ENCODE measurements at regions not wholly inside any gene's neighbourhood (a gene's known extent, or its start where the extent isn't known, plus 50 kb on each side); places are given as distances from the start of the nearest gene placed in this dataset.
A peak's percentile ranks its signal among the peaks of the same experiment; 100 is the strongest.

DNA sequence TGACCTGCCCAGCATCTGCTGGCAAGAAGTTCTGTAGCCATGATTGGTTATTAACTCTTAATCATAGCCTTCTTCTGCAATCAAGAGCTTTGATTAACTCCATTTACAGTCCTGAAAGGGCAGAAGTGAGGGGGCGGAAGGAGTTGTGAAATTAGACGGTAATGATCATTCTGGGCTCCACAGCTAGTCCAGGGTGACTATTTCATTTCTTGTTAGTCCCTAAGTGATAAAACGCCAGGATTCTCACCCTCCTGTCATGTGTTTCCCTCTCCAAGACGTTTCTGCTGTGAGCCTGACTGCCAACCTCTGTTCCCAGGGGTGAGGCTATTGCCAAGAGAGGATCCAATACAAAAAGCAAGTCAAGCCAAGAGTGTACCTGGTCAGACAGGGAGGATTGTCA lies 155.9 kb upstream of the IPO5 start:
- no peak for DNase-seq (ENCODE audit: low read depth)

DNA sequence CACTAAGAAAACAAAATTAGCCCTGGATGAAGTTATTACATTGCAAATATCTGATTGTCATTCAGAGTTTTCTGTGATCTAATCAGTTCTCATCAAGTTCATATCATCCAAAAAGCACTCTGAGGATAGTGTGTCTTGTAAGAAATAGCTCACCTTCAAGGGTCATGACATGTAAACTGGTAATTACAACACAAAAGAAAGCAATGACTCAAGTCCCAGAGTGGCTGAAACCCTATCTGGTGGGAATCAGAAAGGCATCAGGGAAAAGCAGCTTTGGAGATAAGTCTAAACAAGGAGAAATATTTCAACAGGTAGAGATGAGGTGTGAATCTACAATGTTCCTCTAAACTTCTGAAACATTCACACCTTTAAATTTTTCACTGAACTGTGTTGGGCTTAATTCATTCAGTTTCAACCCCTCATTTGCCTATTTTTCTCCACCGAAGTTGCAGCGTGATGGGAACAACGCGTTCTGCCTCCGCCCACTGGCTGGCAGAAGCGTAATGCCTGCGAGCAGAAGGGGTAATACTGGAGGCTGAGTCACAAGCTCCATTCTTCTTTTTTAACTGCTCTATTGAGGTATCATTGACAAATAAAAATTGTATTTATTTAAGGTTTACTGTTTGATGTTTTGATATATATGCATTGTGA lies 155.2 kb upstream of the IPO5 start:
- DNase-seq (ENCODE audit: low read depth), result no peak

DNA sequence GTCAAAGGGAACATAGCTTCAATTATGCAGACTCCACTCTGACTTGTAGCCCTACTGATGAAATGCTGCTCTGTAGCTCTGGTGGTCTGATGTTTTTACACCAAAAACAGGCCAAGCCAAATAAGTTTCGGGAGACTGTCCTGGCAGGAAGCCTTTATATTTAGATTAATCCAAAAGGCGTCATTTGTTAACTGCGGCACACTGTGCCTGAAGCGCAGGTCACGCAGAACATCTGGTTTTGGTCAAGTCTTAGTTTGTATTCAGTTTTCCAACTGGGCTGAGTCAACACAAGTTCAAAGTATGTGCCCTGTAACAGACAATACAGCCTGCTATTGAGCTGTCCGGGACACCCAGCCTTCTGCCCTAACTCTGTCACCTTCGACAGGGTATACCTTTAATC lies 154.6 kb upstream of the IPO5 start:
- peak; percentile 40 for DNase-seq (ENCODE audit: low read depth)

DNA sequence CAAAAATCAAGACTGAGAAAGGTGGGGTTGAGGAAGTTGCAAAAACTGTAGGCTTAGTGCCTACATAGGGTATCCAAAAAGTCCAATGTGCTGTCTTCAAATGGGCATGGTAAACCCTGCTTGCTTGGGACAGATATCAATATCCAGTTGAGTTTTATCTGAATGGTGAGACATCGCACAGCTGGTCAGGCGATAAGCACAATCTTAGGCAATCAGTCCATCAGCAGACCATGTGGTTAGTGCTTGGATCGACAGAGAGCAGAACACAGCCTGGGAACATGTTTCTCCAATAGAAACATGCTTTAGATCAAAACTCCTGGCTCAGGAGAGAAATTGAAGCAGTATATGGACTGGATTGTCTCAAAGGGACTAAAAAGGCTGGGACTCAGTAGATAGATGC lies 151.3 kb upstream of the IPO5 start:
- no peak for DNase-seq (ENCODE audit: low read depth)

DNA sequence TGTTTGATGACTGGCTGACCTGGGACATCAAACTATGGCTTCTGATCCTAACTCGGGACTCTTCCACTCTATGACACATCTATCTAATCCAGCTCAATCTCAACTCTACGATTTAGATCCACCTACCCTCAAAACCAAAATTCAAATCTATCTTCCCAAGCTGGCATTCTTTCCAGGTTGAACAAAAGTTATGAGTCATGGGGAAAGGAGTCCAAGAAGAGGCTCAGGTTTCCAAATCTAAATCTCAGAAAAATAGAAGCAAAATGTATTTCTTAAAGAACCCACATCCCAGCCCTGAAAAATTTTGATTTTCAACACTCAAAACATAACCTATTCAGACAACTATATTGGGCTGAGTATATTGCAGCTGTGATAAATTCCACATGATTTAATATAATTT lies 143.9 kb upstream of the IPO5 start:
- DNase-seq (ENCODE audit: low read depth), result no peak

DNA sequence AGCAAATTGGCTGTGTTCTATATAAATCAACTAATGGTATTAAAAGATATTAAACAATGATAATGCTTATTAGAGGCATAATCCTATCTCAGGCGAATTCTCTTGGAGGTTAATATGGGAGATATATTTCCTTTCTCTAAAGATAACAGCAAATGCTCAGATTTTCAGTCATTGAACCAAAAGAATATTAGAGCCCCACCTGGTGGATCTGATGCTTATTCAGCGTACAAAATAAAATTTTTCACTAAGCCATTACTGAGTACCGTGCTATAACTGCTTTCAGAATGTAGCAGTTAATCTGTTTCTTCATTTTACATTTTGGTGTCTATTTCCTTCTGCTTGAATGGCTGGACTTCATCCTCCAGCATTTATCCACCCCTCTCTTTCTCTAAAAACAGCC lies 143.3 kb upstream of the IPO5 start:
- peak; percentile 5 for DNase-seq (ENCODE audit: low read depth)

DNA sequence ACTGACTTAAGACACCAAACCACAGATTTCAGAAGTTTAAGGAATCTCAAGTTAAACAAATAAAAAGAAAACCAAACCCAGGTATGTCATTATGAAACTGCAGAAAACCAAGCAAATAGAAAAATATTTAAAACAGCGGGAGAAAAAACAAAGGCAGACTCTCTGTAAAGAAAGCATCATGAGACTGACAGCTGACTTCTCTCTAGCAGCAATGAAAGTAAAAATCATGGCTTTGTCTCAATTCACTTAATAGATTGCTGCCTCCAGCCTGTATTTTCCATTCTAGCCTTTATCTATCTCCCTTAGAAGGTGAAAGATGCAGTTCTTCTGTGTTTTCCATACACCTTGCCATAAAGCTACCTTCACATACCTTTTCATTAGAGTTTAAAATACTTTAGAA lies 131.1 kb upstream of the IPO5 start:
- DNase-seq (ENCODE audit: low read depth), result no peak

DNA sequence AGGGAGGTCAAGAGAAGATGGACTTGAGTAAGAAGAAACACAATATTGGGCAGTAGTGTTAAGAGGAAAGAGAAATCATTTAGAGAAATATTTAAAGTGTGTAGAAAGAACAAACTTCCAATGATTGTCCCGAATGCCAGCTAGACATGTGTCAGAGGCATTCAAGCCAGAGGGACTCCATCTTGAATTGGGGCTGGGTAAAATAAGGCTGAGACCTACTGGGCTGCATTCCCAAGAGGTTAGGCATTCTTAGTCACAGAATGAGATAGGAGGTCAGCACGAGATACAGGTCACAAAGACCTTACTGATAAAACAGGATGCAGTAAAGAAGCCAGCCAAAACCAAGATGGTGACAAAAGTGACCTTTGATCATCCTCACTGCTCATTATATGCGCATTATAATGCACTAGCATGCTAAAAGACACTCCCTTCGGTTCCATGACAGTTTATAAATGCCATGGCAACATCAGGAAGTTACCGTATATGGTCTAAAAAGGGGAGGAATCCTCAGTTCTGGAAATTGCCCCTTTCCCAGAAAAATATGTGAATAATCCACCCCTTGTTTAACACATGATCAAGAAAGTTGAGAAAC lies 127.0 kb upstream of the IPO5 start:
- no peak for DNase-seq (ENCODE audit: low read depth)

DNA sequence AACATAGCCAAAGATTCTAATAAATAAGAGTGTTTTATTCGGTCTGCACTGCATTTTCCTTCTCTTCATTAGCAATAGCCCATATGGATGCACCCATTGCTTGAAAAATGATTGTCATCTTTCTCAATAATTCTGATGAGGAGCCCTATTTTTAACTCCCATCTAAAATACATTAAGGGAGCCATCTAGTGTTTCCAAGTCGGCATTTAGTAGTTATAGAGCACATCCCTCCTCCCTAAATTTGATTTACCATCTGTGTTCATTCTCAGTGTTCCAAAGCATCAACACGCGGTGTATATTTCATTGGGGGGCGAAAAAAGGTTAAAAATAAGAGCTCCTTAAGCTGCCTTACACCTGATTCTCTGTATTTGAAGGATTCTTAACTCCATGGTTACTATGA lies 119.2 kb upstream of the IPO5 start:
- DNase-seq (ENCODE audit: low read depth), result no peak

DNA sequence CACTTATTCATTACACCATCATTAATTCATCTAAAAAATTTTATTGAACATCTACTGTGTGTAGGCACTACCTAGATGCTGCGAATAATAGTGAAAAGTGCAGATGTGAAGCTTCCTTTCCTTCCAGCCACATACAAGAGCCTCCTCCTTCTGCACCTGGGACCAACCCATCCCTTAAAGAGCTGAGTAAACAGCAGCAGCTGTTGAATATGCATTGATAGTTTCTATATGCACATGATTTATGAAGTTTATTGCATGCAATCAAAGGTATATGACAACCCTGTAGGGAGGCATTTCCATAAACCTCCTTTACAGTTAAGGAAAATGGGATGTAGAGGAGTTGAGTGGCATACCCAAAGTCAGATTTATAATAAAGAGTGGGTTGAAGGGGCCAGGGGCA lies 110.3 kb upstream of the IPO5 start:
- DNase-seq (ENCODE audit: low read depth), result no peak

DNA sequence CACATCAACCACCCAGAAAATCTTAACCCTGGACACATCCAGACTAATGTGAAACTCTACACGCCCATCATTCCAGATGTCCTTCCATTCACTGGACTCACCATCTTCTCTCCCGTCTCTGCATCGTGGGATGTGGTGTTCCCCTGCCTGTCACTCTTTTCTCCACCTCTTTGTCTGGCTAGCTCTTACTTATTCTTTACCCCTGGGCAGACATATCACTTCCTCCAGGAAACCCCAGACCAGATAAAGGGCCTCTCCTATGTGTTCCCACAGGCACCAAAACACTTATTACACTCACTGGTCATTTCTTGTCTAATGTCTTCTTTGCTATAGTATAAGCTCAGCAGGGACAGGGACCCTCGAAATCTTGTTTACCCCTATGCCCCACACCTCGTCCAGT lies 109.3 kb upstream of the IPO5 start:
- DNase-seq (ENCODE audit: low read depth), result no peak

DNA sequence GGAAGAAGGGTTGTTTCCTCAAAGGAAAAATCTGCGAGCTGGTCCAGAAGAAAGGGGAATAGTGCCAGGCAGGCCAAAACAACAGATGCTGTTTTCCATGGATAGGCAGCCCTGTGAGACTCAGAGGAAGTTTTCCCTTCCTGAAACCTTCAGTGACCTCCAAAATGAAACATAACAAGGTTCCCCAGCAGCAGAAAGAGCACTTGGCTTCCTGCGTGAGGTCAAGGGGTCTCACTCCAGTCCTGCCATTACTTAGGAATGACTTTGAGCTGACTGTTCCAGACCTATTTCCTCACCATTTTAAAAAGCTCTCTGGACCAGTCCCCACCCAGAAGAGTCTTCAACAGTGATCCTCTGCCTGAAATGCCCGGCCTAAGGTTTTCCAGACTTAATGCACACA lies 104.6 kb upstream of the IPO5 start:
- DNase-seq (ENCODE audit: low read depth), result no peak

DNA sequence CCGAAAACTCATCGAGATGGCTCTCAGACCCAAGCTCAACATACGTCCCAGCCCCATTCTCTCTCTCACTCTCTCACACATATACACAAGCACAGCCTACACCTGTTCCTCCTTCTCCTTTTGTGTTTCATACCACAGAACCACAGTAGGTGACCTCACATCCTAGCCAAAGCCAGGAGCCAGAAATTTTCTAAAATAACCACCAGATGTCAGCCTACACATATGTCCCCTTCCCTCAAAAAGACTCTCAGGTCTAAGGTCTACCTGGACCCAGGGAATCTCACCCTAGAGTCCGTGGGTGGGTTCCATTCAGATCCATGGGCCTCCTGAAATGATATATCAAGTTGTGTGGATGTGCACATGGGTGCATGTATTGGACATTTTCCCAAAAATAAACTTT lies 104.2 kb upstream of the IPO5 start:
- DNase-seq (ENCODE audit: low read depth), result peak; percentile 42

DNA sequence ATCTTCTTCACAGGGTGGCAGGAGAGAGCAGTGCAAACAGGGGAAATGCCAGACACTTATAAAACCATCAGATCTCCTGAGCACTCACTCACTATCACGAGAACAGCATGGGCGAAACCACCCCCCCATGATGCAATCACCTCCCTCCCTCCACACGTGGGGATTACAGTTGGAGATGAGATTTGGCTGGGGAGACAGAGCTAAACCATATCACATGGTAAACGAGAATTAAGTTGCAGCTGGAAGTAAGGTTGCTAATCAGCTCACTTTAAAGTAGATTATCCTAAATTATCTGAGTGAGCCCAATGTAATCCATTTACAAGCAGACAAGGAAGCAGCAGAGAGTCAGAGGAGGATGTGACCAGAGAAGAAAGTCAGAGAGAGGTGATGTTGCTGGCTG lies 102.2 kb upstream of the IPO5 start:
- peak; percentile 10 for DNase-seq (ENCODE audit: low read depth)

DNA sequence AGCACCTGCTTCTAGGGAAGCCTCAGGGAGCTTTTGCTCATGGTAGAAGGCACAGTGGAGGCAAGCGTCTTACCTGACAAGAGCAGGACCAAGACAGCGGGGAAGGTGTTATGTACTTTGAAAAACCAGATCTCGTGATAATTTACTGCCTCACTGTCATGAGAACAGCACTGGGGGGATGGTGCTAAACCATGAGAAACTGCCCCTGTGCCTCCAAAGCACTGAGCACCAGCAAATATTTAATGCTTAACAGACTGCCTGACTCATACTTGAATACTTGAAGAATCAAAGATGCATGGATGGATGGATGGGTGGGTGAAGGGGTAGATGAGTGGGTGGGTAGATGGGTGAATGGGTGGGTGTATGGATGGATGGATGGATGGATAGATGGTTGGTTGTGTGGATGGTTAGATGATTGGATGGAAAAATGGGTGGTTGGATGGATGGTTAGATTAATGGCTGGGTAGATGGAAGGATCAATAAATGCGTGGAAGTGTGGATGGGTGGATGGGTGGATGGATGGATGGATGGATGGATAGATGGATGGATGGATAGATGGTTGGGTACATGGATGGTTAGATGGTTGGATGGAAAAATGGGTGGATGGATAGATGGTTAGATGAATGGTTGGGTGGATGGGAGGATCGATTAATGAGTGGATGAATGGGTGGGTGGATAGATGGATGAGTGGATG lies 101.1 kb upstream of the IPO5 start:
- DNase-seq (ENCODE audit: low read depth), result no peak

DNA sequence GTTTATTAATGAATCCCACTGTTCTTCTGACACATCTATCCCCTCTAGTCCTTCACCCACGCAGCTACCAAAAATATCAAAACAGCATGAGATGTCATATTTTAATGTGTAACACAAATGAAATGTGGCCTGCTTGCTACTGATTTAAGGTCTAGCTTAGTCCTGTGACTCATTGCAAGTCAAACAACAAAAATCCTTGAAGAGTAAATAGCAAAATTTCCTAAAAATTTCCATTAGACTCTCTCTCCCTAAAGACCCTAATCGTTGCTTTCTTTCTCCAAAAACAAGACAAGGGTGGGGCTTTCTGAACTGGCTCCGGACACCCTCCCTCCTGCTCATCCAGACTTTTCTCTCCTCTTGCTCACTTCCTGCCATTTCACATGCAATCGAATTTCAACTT lies 99.9 kb upstream of the IPO5 start:
- DNase-seq (ENCODE audit: low read depth), result peak; percentile 49

DNA sequence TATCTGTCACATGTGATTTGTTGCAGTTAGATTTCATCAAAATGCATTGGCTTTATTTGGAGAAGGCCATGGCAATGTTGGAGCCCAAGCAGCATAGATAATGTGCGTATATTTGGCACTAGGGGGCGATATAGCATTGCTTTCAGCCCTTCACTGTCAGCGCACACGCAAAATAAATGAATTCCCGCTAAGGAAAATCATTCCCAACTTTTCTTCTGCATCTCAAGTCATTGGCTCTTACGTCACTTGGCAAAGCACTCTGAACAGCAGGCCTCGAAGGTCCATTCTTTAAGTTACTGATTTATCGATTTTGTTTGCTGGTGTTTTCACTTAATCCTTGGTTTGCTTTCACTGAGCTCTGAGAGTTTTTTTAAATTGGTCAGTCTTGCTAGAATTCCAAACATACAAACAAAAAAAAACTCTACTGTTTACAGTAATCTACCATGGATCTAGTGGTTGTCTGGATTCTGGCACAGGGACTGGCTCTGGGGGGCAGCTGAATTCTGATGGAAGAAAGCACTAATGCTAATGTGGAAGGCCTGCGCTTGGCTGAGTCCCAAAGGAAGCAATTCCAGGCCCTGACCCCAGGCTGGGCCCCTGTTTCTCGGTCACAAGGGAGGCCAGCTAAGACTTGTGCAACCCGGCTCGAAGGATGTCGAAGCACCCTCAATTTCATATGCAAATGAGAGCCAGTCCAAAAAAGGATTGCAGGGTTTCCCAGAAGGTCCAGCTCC lies 97.7 kb upstream of the IPO5 start:
- peak; percentile 87 for DNase-seq (ENCODE audit: low read depth)

DNA sequence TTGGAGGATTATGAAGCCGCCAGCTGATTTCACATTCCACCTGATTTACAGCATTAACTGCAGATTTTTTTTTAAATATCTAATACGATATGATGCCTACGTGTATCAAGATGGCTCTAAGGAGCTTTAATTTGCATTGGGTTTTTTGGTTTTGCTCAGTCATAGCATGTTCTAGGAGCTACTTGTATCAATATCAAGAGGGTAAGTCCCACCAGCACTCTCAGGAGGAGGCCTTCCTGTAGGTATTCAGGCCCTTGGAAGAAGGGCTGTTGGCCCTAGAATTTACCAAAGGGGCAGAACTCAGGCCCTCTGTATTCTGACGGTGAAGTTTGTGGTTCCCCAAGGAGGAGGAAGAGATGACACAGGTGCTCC lies 97.2 kb upstream of the IPO5 start:
- DNase-seq (ENCODE audit: low read depth), result no peak

DNA sequence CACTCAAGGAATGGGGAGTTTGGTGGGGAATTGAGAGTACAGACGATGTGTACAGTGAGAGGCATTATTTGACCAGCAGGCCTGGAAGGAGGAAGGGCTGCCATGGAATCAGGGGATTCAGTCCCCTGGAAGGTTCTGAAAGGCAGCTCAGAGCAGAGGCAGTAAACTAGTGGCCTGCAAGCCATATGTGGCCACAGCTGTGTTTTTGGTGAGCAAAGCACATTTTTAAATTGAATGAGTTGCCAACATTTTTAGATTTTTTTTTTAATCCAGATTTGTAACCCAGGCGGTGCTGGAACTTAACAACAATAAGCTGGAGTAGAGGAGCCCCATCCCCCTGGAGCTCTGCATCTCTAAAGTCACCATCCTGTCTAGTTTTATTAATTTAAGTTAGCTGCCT lies 95.3 kb upstream of the IPO5 start:
- no peak for DNase-seq (ENCODE audit: low read depth)

DNA sequence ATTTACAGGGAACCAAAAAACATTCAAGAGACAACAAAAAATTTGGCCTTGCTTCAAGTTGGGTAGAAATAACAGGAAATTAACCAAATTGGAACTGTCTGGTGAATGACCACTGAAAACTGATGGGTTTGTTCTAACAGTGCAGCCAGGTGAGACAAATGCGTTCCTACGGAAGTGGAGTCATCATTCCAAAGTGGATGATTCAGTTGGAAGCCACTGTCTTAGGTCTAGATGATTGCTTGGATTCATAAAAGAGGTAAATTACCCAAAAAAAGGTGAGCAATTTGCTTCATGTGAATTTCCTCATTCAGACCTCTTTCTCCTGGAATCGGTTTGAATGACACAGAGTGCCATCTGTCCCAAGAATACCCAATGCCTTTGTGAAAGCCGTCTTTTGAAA lies 87.1 kb upstream of the IPO5 start:
- DNase-seq (ENCODE audit: low read depth), result no peak

DNA sequence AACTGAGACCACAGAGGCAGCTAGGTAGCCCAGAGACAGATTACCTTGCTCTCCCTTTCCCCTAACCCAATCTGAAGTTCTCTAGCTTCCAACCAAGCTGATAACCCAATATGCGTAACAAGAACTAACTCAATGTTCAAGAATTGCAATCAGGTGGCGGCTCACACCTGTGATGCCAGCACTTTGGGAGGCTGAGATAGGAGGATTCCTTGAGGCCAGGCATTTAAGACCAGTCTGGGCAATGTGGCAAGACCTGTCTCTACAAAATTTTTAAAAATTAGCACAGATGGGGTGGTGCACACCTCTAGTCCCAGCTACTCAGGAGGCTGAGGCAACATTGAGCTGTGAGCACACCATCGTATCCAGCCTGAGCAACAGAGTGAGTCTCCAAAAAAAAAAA lies 86.7 kb upstream of the IPO5 start:
- no peak for DNase-seq (ENCODE audit: low read depth)

DNA sequence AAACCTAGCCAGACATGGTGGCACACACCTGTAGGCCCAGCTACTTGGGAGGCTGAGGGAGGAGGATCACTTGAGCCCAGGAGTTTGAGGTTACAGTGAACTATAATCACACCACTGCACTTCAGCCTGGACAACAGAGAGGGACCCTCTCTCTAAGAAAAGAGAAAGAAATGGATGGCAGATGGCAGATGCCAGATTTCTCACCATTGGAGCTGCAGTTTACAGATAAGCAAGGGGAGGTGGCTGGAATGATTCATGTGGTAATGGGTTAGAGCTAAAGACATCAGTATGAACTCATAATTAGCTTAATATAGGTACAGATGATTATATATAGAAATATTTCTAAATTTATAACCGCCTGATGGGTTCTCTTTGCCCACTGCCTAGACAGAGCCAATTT lies 80.1 kb upstream of the IPO5 start:
- DNase-seq (ENCODE audit: low read depth), result no peak

DNA sequence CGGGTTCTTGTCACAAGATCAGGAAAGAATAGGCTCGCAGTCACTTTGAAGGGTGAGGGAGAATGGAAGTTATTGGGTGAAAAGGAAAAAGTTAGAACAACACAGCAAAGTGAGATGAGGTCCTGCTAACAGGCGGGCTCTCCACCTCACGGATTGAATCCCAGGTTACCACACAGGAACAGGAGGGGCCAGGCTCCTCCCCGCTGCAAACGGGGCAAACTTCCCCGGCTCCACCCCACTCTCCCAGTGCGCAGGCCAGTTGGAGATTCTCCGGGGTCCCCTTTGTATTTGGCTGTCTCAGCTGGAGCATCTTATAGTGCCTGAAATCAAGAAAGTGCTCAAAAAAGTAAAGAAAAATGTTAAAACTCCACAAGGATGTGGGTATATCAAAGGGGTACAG lies 78.3 kb upstream of the IPO5 start:
- DNase-seq (ENCODE audit: low read depth), result no peak

Measured in EH (cell line).